BLaER1 (cell line): ENCODE measurements at regions not wholly inside any gene's neighbourhood (a gene's known extent, or its start where the extent isn't known, plus 50 kb on each side); places are given as distances from the start of the nearest gene placed in this dataset.
"Not testable (repeated sequence)": the region's sequence is repeated elsewhere in the genome, so short reads cannot be mapped to it uniquely, and the experiment has no call there.

ENCODE experiments used
- H3K27ac ChIP-seq: shearing (Covaris generic); formaldehyde crosslinking; 2 replicates; pipeline ENCODE4 v1.8.1; 2022
- H3K27me3 ChIP-seq: shearing (Covaris generic); formaldehyde crosslinking; 2 replicates; pipeline ENCODE4 v1.8.1; 2022
- H3K36me3 ChIP-seq: shearing (Covaris generic); formaldehyde crosslinking; 2 replicates; pipeline ENCODE4 v1.8.1; 2022
- H3K4me1 ChIP-seq: shearing (Covaris generic); formaldehyde crosslinking; 2 replicates; pipeline ENCODE4 v1.8.1; 2022
- H3K4me2 ChIP-seq: shearing (Covaris generic); formaldehyde crosslinking; 2 replicates; pipeline ENCODE4 v1.8.1; 2022
- H3K4me3 ChIP-seq: shearing (Covaris generic); formaldehyde crosslinking; 2 replicates; pipeline ENCODE4 v1.8.1; 2022
- H3K9ac ChIP-seq: shearing (Covaris generic); formaldehyde crosslinking; 2 replicates; pipeline ENCODE4 v1.8.1; 2022
- H3K9me3 ChIP-seq: shearing (Covaris generic); formaldehyde crosslinking; 2 replicates; pipeline ENCODE4 v1.8.1; 2022
- H4K20me1 ChIP-seq: shearing (Covaris generic); formaldehyde crosslinking; 2 replicates; pipeline ENCODE4 v1.8.1; 2022
- Cebpa-rat ChIP-seq: shearing (Covaris generic); IDR thresholded peaks from 2 replicates; pipeline ENCODE4 v1.8.1; 2022

DNA sequence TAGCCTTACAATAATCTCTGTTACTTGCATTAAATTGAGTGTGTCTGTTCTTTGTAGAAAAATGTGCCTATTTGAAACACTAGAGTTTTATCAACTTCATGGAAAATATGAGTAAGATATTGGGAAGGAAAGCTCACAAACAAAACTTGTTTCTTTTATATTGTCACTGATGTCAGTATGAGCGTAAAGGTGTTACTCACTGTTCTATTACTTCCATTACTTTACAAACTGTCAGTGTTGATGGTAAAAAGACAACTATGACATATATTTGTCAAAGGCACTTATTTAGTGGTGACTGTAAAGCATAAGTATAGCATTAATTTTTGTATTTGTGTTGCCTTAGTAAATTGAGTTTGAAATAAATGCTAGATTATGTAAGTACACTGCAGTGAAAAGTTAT is 193.7 kb upstream of the FLRT2 start:
- H3K4me1 ChIP-seq = no peaks in the 10 kb centered on the region
- H3K27ac ChIP-seq = no peak overlapping the region
- no peak overlapping the region for H3K9ac ChIP-seq
- no peak overlapping the region for H3K4me3 ChIP-seq
- no peaks in the 10 kb centered on the region for H3K36me3 ChIP-seq
- no peaks in the 10 kb centered on the region for H3K27me3 ChIP-seq
- TF ChIP-seq Cebpa-rat = no peak
- H3K9me3 ChIP-seq = no peaks in the 10 kb centered on the region
- no peaks in the 10 kb centered on the region for H4K20me1 ChIP-seq
- no peak overlapping the region for H3K4me2 ChIP-seq

- Histone ChIP-seq H3K9me3 (no peaks in the 10 kb centered on the region), H3K4me1 (no peaks in the 10 kb centered on the region)
These were observed 193.1 kb upstream of the FLRT2 start for GRCh38 chr14:85336817-85337216.

DNA sequence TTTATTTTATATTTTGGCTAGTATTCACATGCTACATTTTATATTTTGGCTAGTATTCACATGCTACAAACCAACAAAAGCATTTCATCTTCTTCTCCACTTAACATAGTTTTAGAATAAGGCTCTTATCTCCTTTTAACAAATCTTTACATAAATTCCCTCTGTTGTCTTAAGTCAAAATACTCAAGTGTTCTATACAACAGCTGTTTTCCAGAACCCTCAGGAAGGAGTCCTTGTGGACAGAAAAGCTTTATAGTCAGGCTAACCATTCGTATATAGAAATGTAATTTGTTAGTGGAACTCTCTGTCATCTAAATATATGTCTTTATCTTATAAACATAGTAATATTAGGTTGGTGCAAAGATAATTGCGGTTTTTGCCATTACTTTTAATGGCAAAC is 191.0 kb upstream of the FLRT2 start:
- no peak overlapping the region for H3K9ac ChIP-seq
- H3K4me2 ChIP-seq = no peak overlapping the region
- no peaks in the 10 kb centered on the region for H3K9me3 ChIP-seq
- no peaks in the 10 kb centered on the region for H4K20me1 ChIP-seq
- no peak for TF ChIP-seq Cebpa-rat
- no peaks in the 10 kb centered on the region for H3K27me3 ChIP-seq
- H3K27ac ChIP-seq = no peak overlapping the region
- H3K36me3 ChIP-seq = no peaks in the 10 kb centered on the region
- H3K4me1 ChIP-seq = no peaks in the 10 kb centered on the region
- no peak overlapping the region for H3K4me3 ChIP-seq

More at GRCh38 chr14:85336817-85337216, 193.1 kb upstream of the FLRT2 start:
- Histone ChIP-seq H3K4me3 (no peak overlapping the region), H3K4me2 (no peak overlapping the region), H4K20me1 (no peaks in the 10 kb centered on the region), H3K36me3 (no peaks in the 10 kb centered on the region), H3K27me3 (no peaks in the 10 kb centered on the region), H3K9ac (no peak overlapping the region), H3K27ac (no peak overlapping the region)
- no peak for TF ChIP-seq Cebpa-rat

DNA sequence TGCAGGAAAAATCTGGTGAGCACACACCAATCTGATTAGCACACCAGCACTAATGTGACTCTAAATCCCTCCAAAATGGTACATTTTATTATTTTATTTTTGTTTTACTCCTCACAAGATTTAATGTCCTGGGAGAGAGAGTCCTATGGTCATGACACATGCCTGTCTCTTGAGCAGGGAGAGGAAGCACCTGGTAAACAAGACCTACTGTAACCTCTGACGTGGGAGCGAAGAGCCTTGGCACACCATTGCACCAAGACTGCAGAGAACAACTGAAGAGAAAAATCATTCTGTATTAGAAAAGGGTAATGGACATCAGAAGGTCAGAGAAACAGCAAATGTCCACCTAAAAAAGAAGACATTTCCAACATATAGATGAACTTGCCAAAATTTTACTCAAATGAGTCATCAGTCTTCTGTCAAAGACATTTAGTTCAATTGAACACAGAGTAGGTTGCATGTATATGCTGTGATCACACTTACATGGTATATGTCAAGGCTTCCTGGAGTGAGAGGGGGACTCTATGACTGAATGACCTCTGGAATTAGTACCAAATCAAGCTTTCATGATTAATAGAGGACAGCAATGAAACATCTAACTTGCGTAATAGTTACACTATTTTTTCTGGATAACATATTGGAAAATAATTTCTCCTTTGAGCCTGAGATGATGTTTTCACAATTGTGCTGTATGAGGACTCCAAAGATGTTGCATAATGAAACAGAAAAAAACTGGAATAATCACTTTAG is 186.9 kb upstream of the FLRT2 start:
- Histone ChIP-seq H4K20me1 (no peaks in the 10 kb centered on the region), H3K4me2 (no peak overlapping the region), H3K27ac (no peak overlapping the region), H3K4me1 (no peaks in the 10 kb centered on the region), H3K36me3 (no peaks in the 10 kb centered on the region), H3K27me3 (no peaks in the 10 kb centered on the region), H3K9me3 (no peaks in the 10 kb centered on the region), H3K4me3 (no peak overlapping the region), H3K9ac (no peak overlapping the region)
- TF ChIP-seq Cebpa-rat = no peak

- no peak overlapping the region for H3K4me3 ChIP-seq
- no peak overlapping the region for H3K9ac ChIP-seq
- no peaks in the 10 kb centered on the region for H3K4me1 ChIP-seq
- no peaks in the 10 kb centered on the region for H4K20me1 ChIP-seq
- H3K27me3 ChIP-seq = no peaks in the 10 kb centered on the region
- no peak for TF ChIP-seq Cebpa-rat
- H3K27ac ChIP-seq = no peak overlapping the region
- no peaks in the 10 kb centered on the region for H3K9me3 ChIP-seq
- no peaks in the 10 kb centered on the region for H3K36me3 ChIP-seq
- no peak overlapping the region for H3K4me2 ChIP-seq
These were observed 185.8 kb upstream of the FLRT2 start for GRCh38 chr14:85344171-85344570.

GRCh38 chr14:85344847-85345570 is 184.9 kb upstream of the FLRT2 start:
- Histone ChIP-seq H3K4me2 (no peak overlapping the region), H3K27me3 (no peaks in the 10 kb centered on the region), H3K4me1 (no peaks in the 10 kb centered on the region), H3K4me3 (no peak overlapping the region), H3K9ac (no peak overlapping the region), H3K9me3 (no peaks in the 10 kb centered on the region), H4K20me1 (no peaks in the 10 kb centered on the region), H3K27ac (no peak overlapping the region), H3K36me3 (no peaks in the 10 kb centered on the region)
- no peak for TF ChIP-seq Cebpa-rat

GRCh38 chr14:85350667-85351066 is 179.3 kb upstream of the FLRT2 start:
- Histone ChIP-seq H3K9me3 (peaks cover 9% of the 10 kb centered on the region), H3K36me3 (no peaks in the 10 kb centered on the region), H3K9ac (no peak overlapping the region), H4K20me1 (no peaks in the 10 kb centered on the region), H3K4me3 (no peak overlapping the region), H3K27ac (no peak overlapping the region), H3K4me1 (no peaks in the 10 kb centered on the region), H3K27me3 (no peaks in the 10 kb centered on the region), H3K4me2 (no peak overlapping the region)
- no peak for TF ChIP-seq Cebpa-rat

DNA sequence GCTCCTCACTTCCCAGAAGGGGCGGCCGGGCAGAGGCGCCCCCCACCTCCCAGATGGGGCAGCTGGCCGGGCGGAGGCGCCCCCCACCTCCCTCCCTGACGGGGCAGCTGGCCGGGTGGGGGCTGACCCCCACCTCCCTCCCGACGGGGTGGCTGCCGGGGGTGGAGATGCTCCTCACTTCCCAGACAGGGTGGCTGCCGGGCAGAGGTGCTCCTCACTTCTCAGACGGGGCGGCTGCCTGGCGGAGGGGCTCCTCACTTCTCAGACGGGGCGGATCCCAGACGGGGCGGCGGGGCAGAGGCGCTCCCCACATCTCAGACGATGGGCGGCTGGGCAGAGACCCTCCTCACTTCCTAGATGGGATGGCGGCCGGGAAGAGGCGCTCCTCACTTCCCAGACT is 177.4 kb upstream of the FLRT2 start:
- H3K36me3 ChIP-seq, H4K20me1 ChIP-seq, H3K4me3 ChIP-seq, H3K9me3 ChIP-seq, H3K27ac ChIP-seq, H3K4me2 ChIP-seq, H3K27me3 ChIP-seq, H3K9ac ChIP-seq, H3K4me1 ChIP-seq: not testable (repeated sequence)

DNA sequence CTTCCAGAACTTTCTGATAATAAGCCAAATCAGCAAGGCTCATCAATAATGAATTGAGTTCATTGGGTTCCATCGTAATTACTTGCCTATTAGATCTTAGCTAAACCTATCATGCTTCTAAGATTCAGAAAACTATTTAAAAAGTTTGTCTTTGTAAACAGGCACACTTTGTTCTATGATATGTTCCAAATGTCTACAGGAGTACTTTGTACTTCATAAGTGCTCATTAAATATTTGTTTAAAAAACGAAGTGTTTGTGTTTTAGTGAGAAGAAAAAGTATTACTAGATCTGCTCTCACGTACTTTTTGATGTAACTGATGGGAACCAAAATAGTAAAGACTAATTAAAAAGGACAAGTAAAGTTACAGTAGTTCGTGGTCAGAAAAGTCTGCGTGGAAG is 172.8 kb upstream of the FLRT2 start:
- Histone ChIP-seq H3K27me3 (no peaks in the 10 kb centered on the region), H3K4me1 (no peaks in the 10 kb centered on the region), H3K27ac (no peak overlapping the region)

DNA sequence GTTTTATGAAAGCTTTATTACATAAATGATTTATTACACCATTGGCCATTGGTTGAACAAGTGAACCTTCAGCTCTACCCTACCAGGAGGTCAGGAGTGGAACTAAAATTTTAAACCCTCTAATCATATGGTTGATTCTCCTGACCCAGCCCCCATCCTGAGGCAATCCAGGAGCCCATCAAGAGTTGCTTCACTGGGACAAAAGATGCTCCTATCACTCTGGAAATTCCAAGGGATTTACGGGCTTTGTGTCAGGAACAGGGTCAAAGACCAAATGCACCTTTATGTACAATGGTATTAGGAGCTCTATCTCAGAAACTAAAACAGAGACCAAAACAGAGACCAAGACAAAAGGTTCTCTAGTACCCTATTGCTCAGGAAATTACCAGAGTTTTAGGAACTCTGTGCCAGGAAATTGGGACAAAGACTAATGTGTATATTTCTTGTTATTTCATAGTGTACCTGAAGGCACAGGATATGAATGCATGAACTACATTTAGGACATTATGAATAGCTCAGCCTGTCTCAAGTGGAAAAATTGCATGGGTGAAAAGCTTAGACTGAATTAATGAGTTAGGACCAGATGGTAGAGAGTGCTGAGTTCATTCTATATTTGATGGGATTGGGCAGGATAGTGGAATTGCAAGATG is 171.7 kb upstream of the FLRT2 start:
- Histone ChIP-seq H3K4me2 (no peak overlapping the region), H3K4me3 (no peak overlapping the region), H3K9me3 (peaks cover 6% of the 10 kb centered on the region), H3K36me3 (no peaks in the 10 kb centered on the region), H3K27me3 (no peaks in the 10 kb centered on the region), H4K20me1 (no peaks in the 10 kb centered on the region), H3K9ac (no peak overlapping the region), H3K27ac (no peak overlapping the region), H3K4me1 (peaks cover 2% of the 10 kb centered on the region)
- TF ChIP-seq Cebpa-rat = no peak

More for the DNA sequence above, 172.8 kb upstream of the FLRT2 start:
- Histone ChIP-seq H3K9ac (no peak overlapping the region), H3K36me3 (no peaks in the 10 kb centered on the region), H3K9me3 (peaks cover 9% of the 10 kb centered on the region), H4K20me1 (no peaks in the 10 kb centered on the region), H3K4me2 (no peak overlapping the region), H3K4me3 (no peak overlapping the region)
- no peak for TF ChIP-seq Cebpa-rat
